PC-9 (cell line): ENCODE measurements at regions not wholly inside any gene's neighbourhood (a gene's known extent, or its start where the extent isn't known, plus 50 kb on each side); places are given as distances from the start of the nearest gene placed in this dataset.

ENCODE experiments used
- CTCF ChIP-seq: fragments of 200-600 bp; sonication (generic); conservative IDR thresholded peaks from 2 replicates; pipeline ENCODE4 v1.6.1; 2017; ENCODE audit warnings: mixed run types, antibody characterized with exemption, mild to moderate bottlenecking, moderate library complexity
- EZH2 ChIP-seq: fragments of 200-600 bp; sonication (generic); IDR thresholded peaks from 2 replicates; pipeline ENCODE4 v1.8.0; 2017; ENCODE audit warnings: antibody characterized with exemption, low read depth

GRCh38 chr17:34719569-34719968, 140.2 kb downstream of the TMEM132E start:
- TF ChIP-seq EZH2 (no peak), CTCF (no peak)
